ENCODE measurements at regions not wholly inside any gene's neighbourhood (a gene's known extent, or its start where the extent isn't known, plus 50 kb on each side); places are given as distances from the start of the nearest gene placed in this dataset.

DNA sequence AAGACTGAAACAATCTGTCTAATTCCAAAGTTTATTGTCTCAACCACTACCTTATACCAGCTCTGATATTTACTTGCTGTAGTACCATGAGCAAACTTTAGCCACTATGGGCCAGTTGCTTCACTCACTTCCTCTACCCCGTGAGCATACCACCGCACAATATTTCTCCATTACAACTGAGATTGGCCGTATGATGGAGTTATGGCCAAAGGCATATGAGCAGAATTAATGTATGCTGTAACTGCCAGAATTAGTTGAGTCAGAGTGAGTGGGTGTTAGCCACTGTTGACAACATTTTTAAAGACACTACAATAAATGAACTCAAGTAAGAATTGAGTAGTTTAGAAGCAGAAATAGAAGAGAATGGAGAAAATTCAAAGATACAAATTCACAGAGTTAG, 69.7 kb downstream of the LRATD1 start:
- TF ChIP-seq, protein P1, sequence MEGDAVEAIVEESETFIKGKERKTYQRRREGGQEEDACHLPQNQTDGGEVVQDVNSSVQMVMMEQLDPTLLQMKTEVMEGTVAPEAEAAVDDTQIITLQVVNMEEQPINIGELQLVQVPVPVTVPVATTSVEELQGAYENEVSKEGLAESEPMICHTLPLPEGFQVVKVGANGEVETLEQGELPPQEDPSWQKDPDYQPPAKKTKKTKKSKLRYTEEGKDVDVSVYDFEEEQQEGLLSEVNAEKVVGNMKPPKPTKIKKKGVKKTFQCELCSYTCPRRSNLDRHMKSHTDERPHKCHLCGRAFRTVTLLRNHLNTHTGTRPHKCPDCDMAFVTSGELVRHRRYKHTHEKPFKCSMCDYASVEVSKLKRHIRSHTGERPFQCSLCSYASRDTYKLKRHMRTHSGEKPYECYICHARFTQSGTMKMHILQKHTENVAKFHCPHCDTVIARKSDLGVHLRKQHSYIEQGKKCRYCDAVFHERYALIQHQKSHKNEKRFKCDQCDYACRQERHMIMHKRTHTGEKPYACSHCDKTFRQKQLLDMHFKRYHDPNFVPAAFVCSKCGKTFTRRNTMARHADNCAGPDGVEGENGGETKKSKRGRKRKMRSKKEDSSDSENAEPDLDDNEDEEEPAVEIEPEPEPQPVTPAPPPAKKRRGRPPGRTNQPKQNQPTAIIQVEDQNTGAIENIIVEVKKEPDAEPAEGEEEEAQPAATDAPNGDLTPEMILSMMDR (IDR thresholded peaks at IDR 0.05 in 4 of 5, conservative IDR thresholded peaks at IDR 0.05 in 1 of 5) = no peak
- TF ChIP-seq POLR2A (IDR thresholded peaks at IDR 0.05) = no peak

Data from gastrocnemius medialis (tissue), 4 donors.